Endothelial cell of umbilical vein (primary cell): ENCODE measurements at regions not wholly inside any gene's neighbourhood (a gene's known extent, or its start where the extent isn't known, plus 50 kb on each side); places are given as distances from the start of the nearest gene placed in this dataset.

Source experiments
- BruUV-seq: library from RNA; stranded (reverse); fragments of 400-500 nt; replicated peaks from 2 replicates; lab custom pipeline; 2021; lab: Mats Ljungman, UMichigan
- CTCF ChIA-PET: fragments of 300-600, 350-600 bp; sonication (Branson Sonifier 250); formaldehyde crosslinking; loops from one replicate; lab custom pipeline; 2021; ENCODE audit warnings: antibody characterized with exemption, inconsistent platforms; lab: Charles Lee
- POLR2A ChIA-PET: fragments of 300-600, 350-600 bp; sonication (Branson Sonifier 250); formaldehyde crosslinking; loops from one replicate; lab custom pipeline; 2021; ENCODE audit warnings: antibody characterized with exemption, inconsistent platforms; lab: Charles Lee
- DNase-seq: peaks from one replicate; pipeline ENCODE4 v3.0.0-alpha.2; 2011; ENCODE audit warnings: low read depth, low spot score
- FAIRE-seq: peaks from 2 replicates; lab custom pipeline; 2011; peaks lifted over from hg19 to GRCh38; lab: Jason Lieb, UNC
- H2AFZ ChIP-seq: 2 replicates; pipeline ENCODE4 v1.6.0; 2012; ENCODE audit warnings: low read depth, low read length, control low read depth, inconsistent platforms
- H3K27ac ChIP-seq: 2 replicates; pipeline ENCODE4 v1.5.1; 2011; ENCODE audit warnings: low read depth, mild to moderate bottlenecking, control low read depth, low read length, moderate library complexity; ENCODE audit not compliant: insufficient read depth
- H3K27me3 ChIP-seq, 2 experiments: 2 replicates each; pipeline versions ENCODE4 v1.6.0 to v1.6.1; 2011; ENCODE audit warnings: low read length in 2 of 2, mixed read lengths in 1 of 2; ENCODE audit not compliant: control insufficient read depth in 2 of 2, insufficient read depth in 2 of 2
- H3K36me3 ChIP-seq, 2 experiments: 2 replicates in 1 of 2; 3 replicates in 1 of 2; pipeline ENCODE4 v1.5.1; 2011; ENCODE audit warnings: low read length in 2 of 2, mild to moderate bottlenecking in 1 of 2, moderate library complexity in 1 of 2; ENCODE audit not compliant: control insufficient read depth in 2 of 2, insufficient read depth in 2 of 2; ENCODE audit errors: extremely low read depth in 1 of 2
- H3K4me1 ChIP-seq: 3 replicates; pipeline ENCODE4 v1.5.1; 2011; ENCODE audit warnings: mild to moderate bottlenecking, low read length; ENCODE audit not compliant: control insufficient read depth, insufficient read depth; ENCODE audit errors: extremely low read depth
- H3K4me2 ChIP-seq: 2 replicates; pipeline ENCODE4 v1.6.1; 2011; ENCODE audit warnings: low read length, control low read depth, mixed read lengths; ENCODE audit not compliant: insufficient read depth
- H3K4me3 ChIP-seq, 3 experiments: fragments of 200-600 bp in 1 of 3; sonication (generic), shearing (Covaris generic) in 1 of 3; replicated peaks in 1 of 3; 2 replicates each; pipeline ENCODE4 v1.5.1; 2011 to 2016; ENCODE audit warnings: control low read depth in 3 of 3, low read length in 3 of 3, mild to moderate bottlenecking in 2 of 3, inconsistent platforms in 1 of 3, low read depth in 1 of 3, moderate library complexity in 1 of 3; ENCODE audit not compliant: insufficient read depth in 1 of 3
- H3K79me2 ChIP-seq: 2 replicates; pipeline ENCODE4 v1.6.0; 2012; ENCODE audit warnings: low read length, inconsistent platforms; ENCODE audit not compliant: control insufficient read depth, insufficient read depth
- H3K9ac ChIP-seq: replicated peaks from 2 replicates; pipeline ENCODE3; 2011; ENCODE audit warnings: low read length, control low read depth; ENCODE audit not compliant: insufficient read depth; ENCODE audit errors: extremely low read depth
- H3K9me1 ChIP-seq: replicated peaks from 3 replicates; pipeline ENCODE4 v1.6.0; 2011; ENCODE audit warnings: mild to moderate bottlenecking, low read length; ENCODE audit not compliant: control insufficient read depth, insufficient read depth; ENCODE audit errors: extremely low read depth
- H3K9me3 ChIP-seq: replicated peaks from 2 replicates; pipeline ENCODE4 v1.5.1; 2012; ENCODE audit warnings: low read length, inconsistent platforms; ENCODE audit not compliant: control insufficient read depth, insufficient read depth
- H4K20me1 ChIP-seq: replicated peaks from 2 replicates; pipeline ENCODE3; 2011; ENCODE audit warnings: mild to moderate bottlenecking, low read length; ENCODE audit not compliant: control insufficient read depth, insufficient read depth; ENCODE audit errors: extremely low read depth
- EZH2 ChIP-seq: IDR thresholded peaks from 2 replicates; pipeline ENCODE4 v1.6.1; 2012; ENCODE audit warnings: borderline replicate concordance, low read depth, mild to moderate bottlenecking, moderate library complexity, low read length, inconsistent platforms; ENCODE audit not compliant: severe bottlenecking
- FOS ChIP-seq: IDR thresholded peaks from 2 replicates; pipeline ENCODE4 v1.6.1; 2011; ENCODE audit warnings: mild to moderate bottlenecking, low read length, moderate library complexity, borderline replicate concordance; ENCODE audit not compliant: insufficient read depth
- GATA2 ChIP-seq: IDR thresholded peaks from 2 replicates; pipeline ENCODE4 v1.7.0; 2011; ENCODE audit warnings: low read depth, mild to moderate bottlenecking, moderate library complexity, mixed read lengths, low read length; ENCODE audit not compliant: insufficient read length, insufficient read depth
- JUN ChIP-seq: IDR thresholded peaks from 2 replicates; pipeline ENCODE4 v1.6.1; 2011; ENCODE audit warnings: borderline replicate concordance, low read depth; ENCODE audit not compliant: insufficient read length, insufficient read depth
- MAX ChIP-seq: IDR thresholded peaks from 2 replicates; pipeline ENCODE4 v1.6.1; 2011; ENCODE audit not compliant: insufficient read depth, insufficient read length
- MYC ChIP-seq: IDR thresholded peaks from one replicate; pipeline ENCODE4 v1.6.1; 2011; ENCODE audit warnings: mild to moderate bottlenecking, low read depth, low read length
- POLR2A ChIP-seq: IDR thresholded peaks from 2 replicates; pipeline ENCODE4 v1.6.1; 2012; ENCODE audit warnings: low read depth, mild to moderate bottlenecking, control low read depth, low read length
- POLR2AphosphoS5 ChIP-seq: IDR thresholded peaks from 2 replicates; pipeline ENCODE4 v1.6.1; 2012; ENCODE audit warnings: low read depth, mild to moderate bottlenecking, control low read depth, low read length, moderate library complexity; ENCODE audit not compliant: insufficient read depth
- dilution Hi-C: fragments of 300-500 bp; cut with MboI; formaldehyde crosslinking; loops from one replicate; pipeline ENCODE4 v1.15.0; 2019; ENCODE audit warnings: low sequenced_read_pairs; ENCODE audit not compliant: extremely low pct_ligation_motif_present
- intact Hi-C: fragments of 100-400 bp; cut with micrococcal nuclease; formaldehyde crosslinking; loops from one replicate; pipeline ENCODE4 v1.10.0; 2022
- TF ChIP-seq, protein P1 (sequence below), 2 donors: IDR thresholded peaks; 1 replicate in 1 of 2; 2 replicates in 1 of 2; pipeline ENCODE4 v1.5.1; 2011; ENCODE audit warnings: low read length in 2 of 2, mild to moderate bottlenecking in 2 of 2, moderate library complexity in 2 of 2, control low read depth in 1 of 2, inconsistent platforms in 1 of 2, low read depth in 1 of 2; ENCODE audit not compliant: insufficient read depth in 1 of 2; ENCODE audit errors: extremely low read depth in 1 of 2

GRCh38 chr5:82489683-82490082, 211.5 kb upstream of the RPS23 start:
- dilution Hi-C loops (no loop called here), intact Hi-C loops (loop anchor here (10.0 kb wide), 1 partner anchor 305 kb away; no protein-coding TSS in a partner anchor)
- Histone ChIP-seq H3K9me1 (no peaks in the 10 kb centered on the region), H3K27me3 (peaks cover 0 to 5% of the 10 kb centered on the region in 2 experiments), H2AFZ (no peak overlapping the region), H3K4me3 (no peak overlapping the region), H3K27ac (no peak overlapping the region), H3K9ac (no peak overlapping the region), H3K36me3 (no peaks in the 10 kb centered on the region), H3K4me1 (no peaks in the 10 kb centered on the region), H4K20me1 (no peaks in the 10 kb centered on the region), H3K4me2 (no peak overlapping the region), H3K9me3 (no peaks in the 10 kb centered on the region), H3K79me2 (no peaks in the 10 kb centered on the region)
- POLR2A ChIA-PET: no interaction called here
- CTCF ChIA-PET: no interaction called here
- no peak for TF ChIP-seq JUN
- TF ChIP-seq GATA2: no peak
- TF ChIP-seq, protein P1, sequence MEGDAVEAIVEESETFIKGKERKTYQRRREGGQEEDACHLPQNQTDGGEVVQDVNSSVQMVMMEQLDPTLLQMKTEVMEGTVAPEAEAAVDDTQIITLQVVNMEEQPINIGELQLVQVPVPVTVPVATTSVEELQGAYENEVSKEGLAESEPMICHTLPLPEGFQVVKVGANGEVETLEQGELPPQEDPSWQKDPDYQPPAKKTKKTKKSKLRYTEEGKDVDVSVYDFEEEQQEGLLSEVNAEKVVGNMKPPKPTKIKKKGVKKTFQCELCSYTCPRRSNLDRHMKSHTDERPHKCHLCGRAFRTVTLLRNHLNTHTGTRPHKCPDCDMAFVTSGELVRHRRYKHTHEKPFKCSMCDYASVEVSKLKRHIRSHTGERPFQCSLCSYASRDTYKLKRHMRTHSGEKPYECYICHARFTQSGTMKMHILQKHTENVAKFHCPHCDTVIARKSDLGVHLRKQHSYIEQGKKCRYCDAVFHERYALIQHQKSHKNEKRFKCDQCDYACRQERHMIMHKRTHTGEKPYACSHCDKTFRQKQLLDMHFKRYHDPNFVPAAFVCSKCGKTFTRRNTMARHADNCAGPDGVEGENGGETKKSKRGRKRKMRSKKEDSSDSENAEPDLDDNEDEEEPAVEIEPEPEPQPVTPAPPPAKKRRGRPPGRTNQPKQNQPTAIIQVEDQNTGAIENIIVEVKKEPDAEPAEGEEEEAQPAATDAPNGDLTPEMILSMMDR (IDR thresholded peaks at IDR 0.05; ENCODE audit: extremely low read depth in 1 of 2, insufficient read depth in 1 of 2, low read depth in 1 of 2, low read length in 2 of 2): no peak
- no peak for TF ChIP-seq MAX
- TF ChIP-seq POLR2AphosphoS5: no peak
- TF ChIP-seq FOS: no peak
- TF ChIP-seq EZH2: no peak
- no peak for TF ChIP-seq POLR2A
- no peak for TF ChIP-seq MYC
- BruUV-seq: no TSS peak
- no peak for FAIRE-seq
- DNase-seq: no peak
